ENCODE measurements at regions not wholly inside any gene's neighbourhood (a gene's known extent, or its start where the extent isn't known, plus 50 kb on each side); places are given as distances from the start of the nearest gene placed in this dataset.
"Not testable (repeated sequence)": the region's sequence is repeated elsewhere in the genome, so short reads cannot be mapped to it uniquely, and the experiment has no call there.

DNA sequence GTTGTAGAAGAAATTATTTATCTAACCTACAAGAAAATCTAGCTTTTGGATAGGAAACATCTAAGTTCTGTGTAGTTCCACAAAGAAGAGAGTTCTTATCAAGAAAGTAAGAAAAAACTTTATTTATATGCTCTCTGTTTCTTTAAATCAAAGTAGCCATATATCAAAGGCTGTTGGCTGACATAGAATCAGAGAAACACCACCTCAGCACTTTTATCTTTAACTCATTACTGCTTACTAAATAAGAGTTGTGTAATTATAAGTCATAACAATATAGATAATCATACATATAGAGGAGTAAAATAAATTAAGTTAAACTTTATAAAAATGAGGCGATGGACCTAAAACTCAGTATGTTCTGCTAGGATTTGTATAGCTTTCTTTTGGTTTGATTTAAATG lies 570.6 kb downstream of the PCDH17 start:
- no peak for DNase-seq

DNA sequence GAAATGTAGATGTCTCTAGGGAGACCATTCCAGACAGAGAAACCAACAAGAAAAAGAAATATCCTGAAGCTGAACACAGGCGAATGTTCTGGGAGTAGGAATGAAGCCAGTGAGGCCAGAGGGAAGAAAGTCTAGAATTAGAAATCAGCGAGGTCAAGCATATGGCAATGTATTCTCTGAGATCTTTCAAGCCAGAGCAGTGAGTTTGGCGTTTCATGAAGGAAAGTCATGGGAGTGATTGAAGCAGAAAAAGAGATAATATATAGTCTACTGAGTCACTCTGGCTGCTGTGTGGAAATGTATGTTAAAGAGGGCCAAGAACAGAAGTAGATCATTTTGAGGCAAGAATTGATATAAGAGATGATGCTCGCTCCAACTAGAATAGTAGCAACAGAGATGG lies 576.0 kb downstream of the PCDH17 start:
- DNase-seq: no peak

DNA sequence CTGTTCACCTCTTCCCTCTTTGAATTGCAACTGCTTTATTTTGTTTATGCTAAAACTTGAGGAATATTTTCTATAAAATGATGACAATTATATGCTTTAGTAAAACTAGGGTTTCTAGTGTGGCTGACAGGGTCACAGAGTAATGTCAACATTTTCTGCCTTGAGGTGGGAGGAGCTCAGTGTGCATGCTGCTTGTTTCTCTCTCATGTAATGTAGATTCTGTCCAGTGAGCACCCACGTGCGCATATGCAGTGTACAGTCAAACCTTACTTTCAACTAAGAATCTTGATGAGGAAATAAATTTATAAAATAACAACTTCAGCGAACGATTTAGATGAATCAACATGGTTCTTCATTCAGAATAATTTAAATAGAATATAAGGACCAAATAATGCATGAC lies 603.9 kb downstream of the PCDH17 start:
- DNase-seq: no peak

DNA sequence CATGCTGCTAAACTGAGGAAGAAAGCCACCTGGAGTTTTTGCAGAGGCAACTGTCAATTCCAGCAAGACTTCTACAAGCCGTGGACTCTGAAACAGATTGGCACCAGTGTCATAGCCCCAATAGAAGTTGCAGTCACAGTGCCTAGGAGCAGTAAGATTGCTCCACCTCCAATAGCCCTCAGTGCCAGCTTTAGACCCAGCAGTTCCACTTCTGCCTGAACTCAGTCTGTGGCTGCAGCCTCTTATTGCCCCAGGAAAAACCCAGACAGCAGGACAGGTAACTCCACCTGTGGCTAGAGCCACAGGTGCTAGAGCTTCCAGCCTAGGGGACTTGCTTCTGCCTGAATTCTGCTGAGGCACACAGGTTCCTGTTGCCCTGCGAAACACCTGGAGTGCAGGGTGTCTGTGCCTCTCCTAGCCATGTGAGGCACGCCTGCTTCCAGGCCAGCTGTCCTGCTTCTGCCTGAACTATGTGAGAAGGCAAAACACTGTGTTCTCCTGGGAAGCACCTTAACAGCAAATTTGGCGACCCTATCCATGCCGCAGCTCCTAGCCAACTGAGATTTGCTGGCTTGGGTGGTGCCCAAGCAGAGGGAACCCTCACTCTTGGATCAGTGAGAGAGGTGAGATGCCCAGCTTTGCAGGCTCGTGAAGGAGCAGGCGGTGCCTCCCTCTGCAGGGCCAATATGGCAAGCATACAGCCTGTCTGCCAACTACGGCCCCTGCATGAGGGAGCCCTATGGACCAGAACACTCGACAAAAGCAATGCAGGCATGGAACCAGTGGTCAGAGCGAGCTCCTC lies 607.6 kb downstream of the PCDH17 start:
- no peak for DNase-seq

DNA sequence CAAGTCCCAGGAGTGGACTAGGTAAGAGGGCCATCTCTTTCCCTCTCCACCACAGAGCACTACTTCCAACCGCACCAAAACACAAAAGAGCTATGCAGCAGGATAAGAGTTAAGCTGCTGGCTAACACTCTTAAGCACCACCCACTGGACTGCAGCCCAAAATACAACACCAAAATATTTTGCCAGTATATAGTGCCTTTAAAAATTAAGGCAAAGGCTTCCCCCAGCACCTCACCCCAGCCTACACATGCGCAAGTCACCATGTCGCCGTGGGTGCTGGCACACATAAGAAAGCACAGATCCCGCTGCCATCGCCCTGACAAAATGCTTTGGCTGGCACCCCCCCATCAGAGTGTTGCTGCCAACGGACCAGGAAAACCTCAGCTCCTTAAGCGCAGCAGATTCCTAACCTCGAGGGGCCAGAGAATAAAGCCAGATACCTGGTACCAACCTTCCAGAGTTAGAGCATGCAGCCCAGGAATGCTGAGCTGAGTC lies 608.3 kb downstream of the PCDH17 start:
- DNase-seq: no peak

DNA sequence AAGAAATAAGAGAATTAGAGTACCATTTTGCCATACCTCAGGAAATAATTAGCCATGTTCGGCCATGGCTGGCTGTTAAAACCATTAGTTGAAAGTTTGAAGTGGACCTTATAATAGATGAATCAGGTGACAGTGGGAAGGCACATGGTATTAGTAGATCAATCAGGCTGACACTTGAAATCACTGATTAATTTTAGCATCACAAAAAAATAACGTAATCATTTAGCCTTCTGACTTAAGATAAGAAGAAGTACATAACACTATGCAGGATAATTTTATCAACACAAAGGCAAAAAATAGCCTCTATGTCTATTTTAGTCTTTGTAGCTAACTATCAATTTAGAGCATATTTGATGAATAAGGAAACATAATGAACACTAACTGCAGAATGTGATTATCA lies 615.5 kb downstream of the PCDH17 start:
- DNase-seq: no peak

DNA sequence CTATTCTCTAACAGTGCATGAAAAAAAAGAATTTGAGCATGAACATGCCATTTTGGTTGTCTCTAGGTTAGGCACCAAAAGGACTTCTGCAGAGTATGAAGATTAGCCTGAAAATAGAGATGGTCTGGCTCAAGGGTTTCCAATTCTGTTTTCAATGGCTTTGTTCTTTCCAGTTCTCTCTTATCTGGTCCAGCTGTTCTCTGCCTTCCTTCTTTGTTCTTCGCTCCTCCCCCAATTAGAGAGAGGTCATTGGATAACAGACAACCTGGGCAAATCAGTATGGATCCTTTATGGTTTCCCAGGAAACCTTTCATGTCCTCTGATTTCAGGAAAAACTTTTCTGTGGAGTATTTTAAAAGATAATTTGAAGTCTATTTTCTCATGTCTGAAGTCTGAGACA lies 623.4 kb downstream of the PCDH17 start:
- DNase-seq: no peak

DNA sequence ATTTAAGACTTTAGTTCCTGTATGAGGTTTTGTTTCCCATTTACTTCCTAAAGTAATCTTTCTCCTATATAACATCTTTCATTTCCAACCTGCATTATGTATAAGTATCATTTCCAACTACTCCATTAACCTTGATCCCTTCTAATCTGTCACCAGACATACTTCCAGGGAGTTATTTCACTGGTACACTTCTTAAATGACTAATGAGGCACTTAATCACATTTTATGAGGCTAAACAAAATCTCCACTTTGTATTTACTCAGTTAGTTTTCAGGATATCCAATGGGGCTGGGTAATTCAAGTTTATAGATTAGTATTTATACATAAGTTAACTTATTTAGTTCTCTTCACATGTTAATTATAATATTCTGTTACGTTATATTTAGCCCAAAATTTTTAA lies 634.7 kb downstream of the PCDH17 start:
- DNase-seq: no peak

DNA sequence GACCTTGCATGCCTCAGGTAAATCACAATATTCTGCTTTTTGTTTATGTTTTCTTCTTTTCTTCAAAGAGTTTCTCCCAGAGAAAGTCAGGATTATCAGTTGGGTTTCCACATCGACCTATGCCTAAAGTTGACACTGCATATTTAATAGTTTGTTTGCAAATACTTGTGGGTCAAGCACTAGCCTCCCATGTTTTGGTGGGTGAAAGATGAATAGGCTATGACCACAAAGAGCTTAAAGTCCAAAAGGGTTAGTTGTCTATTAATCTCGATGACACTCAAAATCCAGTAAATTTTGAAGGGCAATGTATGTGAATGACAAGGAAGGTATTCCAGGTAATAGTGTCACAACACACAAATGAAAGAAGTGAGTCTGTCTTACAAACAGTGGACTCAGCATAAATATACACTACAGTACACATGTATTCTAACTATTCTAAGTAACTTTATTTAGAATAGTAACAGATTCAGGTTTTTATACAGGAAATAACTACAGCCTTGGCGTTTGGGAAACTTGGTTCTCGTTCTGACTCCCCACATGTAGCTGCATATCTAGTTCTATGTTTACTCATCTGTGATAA lies 667.1 kb downstream of the PCDH17 start:
- DNase-seq: no peak

DNA sequence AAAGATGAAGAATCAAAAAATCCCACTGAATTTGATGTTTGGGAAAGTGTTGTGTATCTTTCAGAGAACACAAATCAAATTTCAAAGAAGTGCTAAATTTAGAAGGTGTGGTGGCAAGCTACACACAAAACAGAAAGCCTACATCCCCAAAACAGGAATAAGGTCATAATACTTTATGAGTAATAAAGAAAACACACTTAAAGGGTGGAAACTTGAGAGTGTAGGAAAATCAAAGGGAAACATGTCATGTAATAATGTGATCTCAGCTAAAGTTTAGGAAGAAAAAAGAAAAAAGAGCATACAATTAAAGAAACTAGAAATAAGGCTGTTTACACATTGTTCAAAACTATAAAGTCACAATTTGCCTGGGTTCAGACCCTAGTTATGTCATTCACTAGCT lies 668.7 kb downstream of the PCDH17 start:
- no peak for DNase-seq

DNA sequence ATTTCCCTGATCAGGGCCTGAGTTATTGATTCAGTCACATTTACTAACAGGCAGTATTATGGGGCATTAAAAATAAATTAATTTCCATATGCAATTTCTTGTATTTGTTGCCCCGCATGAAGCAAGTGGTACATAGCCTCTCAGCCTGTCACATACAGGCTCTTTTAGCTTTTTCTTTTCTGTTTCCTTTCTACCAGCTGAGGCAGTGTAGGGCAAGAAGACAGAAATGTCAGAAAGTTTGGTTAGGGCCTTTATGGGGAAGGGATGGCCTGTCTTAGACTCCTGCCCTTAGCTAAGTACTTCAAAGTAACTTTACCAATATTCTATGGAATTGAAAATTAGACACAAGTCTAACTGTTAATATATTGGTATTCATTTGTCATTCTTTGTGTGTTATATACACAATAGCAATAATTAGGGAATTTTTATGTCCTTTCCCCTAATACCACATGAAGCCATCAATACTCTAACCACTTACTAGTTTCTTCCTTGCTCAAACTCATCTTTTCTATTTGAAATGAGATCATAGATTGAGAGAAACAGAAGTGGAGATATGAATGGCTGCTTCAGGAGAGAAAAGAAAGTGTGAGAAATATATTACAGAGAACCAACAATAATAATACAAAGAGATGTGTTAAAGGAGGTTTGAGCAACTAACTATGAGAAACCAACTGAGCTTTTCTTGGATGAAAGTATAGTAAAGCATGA lies 669.6 kb downstream of the PCDH17 start:
- no peak for DNase-seq

DNA sequence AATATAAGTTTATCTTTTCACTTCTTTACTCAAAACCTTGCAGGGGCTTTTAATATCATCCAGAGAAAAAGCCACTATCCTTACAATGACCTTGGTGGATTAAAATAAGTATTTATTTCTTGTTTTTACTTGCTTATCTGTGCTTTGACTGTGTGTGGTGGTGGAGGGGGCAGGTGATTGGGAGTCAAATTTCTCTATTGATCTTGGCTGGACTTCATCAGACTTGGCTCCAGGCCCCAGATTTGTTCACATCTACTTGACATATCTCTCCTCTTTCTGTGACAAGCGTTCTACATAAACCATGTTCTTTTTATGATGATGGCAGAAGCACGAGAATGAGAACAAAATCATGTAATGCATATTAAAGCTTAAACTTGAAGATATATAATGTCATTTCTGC lies 670.8 kb downstream of the PCDH17 start:
- no peak for DNase-seq

DNA sequence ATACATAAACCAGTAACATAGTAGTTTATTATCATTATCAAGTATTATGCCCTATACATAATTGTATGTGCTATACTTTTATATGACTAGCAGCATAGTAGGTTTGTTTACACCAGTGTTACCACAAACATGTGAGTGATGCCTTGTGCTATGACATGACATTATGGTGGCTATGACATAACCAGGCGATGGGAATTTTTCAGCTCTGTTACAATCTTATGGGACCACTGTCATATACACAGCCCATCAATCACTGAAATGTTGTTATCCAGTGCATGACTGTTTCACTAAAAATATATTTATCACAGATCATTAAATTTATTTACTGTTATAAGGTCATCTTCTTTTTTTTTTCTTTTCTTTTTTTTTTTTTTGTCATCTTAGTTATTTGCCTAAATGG lies 674.5 kb downstream of the PCDH17 start:
- DNase-seq: no peak

DNA sequence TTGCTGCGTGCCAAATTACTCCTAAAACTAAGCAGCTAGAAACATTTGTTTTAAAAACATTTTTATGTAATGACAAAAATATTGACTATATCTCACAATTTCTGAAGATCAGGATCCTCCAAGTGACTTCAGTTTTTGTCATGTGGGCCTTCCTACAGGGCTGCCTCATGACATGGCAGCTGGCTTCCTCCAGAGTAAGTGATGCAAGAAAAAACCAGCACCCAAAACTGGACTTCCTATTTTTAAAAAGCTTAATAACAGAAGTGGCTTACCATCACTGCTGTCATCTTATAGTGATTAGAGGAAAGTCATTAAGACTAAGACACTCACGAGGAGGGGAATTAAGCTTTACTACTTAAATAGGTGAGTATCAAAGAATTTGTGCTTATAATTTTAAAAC lies 681.7 kb downstream of the PCDH17 start:
- DNase-seq: no peak

DNA sequence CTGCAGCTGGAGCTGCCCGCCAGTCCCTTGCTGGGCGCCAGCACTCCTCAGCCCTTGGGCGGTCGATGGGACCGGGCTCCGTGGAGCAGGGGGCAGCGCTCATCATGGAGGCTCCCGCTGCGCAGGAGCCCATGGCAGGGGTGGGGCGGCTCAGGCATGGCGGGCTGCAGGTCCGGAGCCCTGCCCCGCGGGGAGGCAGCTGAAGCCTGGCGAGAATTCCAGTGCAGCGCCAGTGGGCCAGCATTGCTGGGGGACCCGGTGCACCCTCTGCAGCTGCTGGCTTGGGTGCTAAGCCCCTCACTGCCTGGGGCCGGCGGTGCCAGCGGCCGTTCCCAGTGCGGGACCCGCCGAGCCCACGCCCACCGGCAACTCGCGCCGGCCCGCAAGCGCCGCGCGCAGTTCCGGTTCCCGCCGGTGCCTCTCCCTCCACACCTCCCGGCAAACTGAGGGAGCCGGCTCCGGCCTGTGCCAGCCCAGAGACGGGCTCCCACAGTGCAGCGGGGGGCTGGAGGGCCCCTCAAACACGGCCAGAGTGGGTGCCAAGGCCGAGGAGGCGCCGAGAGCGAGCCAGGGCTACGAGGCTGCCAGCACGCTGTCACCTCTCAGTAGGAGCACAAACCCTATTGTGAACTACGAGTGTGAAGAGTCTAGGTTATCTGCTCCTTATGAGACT lies 687.1 kb downstream of the PCDH17 start:
- no peak for DNase-seq

DNA sequence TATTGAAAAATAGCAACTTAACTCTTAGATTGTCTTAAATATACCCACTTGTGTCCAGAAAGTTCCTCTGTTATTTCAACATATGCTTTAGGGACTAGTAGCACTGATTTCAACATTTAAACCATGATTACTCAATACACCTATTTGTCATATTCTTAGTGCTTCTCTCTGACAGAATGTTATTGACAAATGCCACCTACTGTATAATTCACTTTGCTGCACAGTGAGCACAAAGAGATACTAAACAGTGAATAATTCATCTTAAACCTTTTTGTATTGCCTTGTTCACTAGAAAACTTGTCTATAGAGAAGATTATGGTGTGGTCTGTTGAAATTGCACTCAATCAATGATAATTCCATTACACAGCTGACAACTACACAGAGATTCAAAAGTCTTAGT lies 692.6 kb downstream of the PCDH17 start:
- DNase-seq: no peak

DNA sequence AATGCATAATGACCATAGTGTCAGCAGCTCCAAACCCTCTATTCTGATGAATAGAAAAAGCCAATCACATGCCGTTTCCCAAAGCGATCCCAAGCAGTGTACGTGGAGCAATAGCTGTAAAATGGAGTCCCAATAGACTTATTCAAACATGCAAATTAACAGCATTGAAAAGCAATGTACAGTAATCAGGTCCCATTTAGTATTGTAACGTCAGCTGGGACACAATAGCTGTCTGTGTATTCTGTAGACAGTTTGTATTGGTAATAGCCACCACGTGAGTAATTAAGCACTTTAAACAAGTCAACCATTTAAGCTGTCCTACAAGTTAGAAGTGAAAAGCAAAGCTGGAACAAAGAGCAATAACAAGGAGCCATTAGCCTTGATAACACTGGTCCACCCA lies 698.2 kb downstream of the PCDH17 start:
- DNase-seq: no peak

DNA sequence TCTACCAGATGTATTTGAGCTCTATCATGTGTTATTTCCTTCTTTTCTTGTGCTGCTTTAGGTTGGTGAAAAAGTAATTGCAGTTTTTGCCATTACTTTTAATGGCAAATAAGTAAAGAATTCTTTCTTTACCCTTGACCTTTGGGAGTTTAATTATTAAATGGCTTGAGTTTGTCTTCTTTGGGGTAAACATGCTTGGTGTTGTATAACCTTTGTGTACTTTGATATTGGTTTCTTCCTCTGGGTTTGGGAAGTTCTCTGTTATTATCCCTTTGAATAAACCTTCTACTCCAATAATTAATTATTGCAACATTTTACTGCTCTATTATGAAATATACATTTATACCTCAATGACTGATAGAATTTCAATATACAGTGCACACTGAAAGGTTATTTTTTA lies 709.4 kb downstream of the PCDH17 start:
- DNase-seq: no peak

DNA sequence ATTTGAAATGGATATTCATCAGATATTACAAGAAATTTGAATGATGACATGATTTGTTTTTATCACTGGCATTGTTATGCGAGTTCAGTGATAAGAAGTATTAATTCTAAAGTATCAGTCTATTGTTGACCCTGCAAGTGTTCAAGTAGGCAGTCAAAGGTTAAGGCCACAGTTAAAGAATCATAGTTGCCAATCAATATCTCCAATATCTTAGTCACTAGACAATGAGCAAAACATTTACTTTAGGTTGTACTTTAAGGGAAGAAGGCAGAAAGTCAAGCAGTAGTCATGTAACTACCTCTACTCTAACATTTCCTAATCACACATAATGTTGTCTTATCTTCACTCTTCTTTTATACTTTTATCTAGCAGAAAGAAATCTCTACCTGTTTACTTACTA lies 709.8 kb downstream of the PCDH17 start:
- no peak for DNase-seq

DNA sequence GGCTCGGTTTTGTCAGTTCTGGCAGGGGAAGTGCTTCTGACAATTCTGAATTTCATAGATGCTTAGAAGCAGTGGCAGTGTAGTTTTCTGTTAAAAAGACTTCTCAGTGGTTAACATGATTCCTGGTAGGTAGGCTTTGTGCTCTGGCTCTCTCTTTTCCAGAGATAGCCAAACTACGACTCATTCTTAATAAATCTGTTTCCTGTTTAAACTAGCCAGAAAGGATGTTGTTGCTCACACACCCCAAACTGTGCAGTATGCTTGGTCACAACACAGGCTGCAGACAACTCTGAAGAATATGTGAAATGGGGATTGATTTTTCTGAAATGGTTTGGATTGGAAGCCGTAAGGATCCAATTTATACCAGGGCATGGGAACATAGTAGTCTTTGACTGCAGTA lies 711.5 kb downstream of the PCDH17 start:
- no peak for DNase-seq

DNA sequence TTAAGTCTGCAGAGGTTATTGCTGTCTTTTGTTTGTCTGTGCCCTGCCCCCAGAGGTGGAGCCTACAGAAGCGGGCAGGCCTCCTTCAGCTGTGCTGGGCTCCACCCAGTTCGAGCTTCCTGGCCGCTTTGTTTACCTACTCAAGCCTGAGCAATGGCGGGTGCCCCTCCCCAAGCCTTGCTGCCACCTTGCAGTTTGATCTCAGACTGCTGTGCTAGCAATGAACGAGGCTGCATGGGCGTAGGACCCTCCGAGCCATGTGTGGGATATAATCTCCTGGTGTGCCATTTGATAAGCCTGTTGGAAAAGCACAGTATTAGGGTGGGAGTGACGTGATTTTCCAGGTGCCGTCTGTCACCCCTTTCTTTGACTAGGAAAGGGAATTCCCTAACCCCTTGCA lies 720.6 kb downstream of the PCDH17 start:
- DNase-seq: not testable (repeated sequence)

DNA sequence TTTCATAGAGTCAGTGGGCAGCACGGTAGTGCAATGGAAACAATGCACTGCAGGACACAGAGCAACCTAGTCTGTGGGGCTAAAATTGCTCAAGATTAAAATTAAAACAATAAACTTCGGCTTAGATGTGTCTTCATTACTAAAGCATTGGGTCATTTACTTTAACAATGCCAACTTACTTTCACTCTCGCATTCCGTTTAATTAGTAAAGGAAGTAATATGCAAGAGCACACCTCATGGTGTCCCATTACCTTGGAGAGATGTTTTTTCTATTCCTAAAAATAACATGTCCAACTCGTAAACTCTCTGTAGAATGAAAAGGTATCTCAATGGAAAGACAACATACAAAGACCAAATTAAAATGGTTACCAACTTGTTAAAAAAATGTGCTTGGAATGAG lies 738.4 kb downstream of the PCDH17 start:
- DNase-seq: no peak

DNA sequence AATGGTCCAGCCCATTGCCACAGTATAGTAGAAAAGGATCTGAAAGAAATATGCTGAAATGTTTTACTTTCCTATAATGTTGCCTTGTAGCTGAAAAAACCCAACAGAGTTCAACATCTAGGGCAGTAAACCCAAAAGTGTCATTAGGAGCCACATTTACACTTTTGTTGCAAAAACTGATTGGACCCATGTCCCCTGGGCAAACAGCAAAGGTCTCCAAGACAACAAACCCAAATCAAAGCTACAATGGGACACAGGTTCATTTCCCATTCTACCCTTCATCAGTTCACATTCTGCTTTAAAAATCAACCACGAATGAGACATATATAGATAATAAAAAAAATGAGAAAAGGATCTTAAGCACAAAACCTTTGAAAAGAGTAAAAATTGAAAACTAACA lies 744.8 kb downstream of the PCDH17 start:
- no peak for DNase-seq

DNA sequence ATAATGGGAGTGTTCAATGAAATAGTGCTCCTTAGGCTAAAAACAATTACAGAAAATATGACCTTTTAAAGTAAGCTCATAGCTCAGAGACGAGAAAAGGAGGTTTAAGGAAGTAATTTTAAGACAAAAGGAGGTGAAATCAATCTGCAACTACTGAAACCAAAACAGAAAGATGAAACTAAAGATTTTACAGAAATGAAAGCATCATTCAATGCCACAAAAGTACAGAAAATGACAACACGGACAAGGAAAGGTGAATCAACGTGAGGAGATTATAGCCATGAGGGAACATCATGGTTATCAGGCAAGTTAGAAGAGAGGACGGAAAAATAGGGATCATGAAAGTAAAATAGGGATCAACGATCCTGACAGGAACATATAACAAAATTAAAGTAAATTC lies 745.2 kb downstream of the PCDH17 start:
- no peak for DNase-seq
